Aorta (tissue), 5 donors: ENCODE measurements at regions not wholly inside any gene's neighbourhood (a gene's known extent, or its start where the extent isn't known, plus 50 kb on each side); places are given as distances from the start of the nearest gene placed in this dataset.
A peak's percentile ranks its signal among the peaks of the same experiment; 100 is the strongest.
"Not testable (repeated sequence)": the region's sequence is repeated elsewhere in the genome, so short reads cannot be mapped to it uniquely, and the experiment has no call there.

ENCODE experiments used
- ATAC-seq: fragments of 200-7000 bp; cut with Tn5 transposase; one replicate; pipeline ENCODE4 v1.9.1; 2022; ENCODE audit warnings: moderate library complexity; ENCODE audit not compliant: low FRiP score
- DNase-seq, 2 donors: peaks; one replicate each; pipeline ENCODE4 v3.0.0-alpha.2; 2020
- H3K27ac ChIP-seq, 2 donors: one replicate each; pipeline ENCODE4 v1.5.1; 2013; ENCODE audit warnings: low read length in 2 of 2, mild to moderate bottlenecking in 2 of 2, moderate library complexity in 2 of 2, control low read depth in 1 of 2, inconsistent platforms in 1 of 2, low read depth in 1 of 2
- H3K27me3 ChIP-seq, 2 donors: one replicate each; pipeline ENCODE4 v1.6.1; 2013; ENCODE audit warnings: control low read depth in 1 of 2, low read length in 1 of 2, mild to moderate bottlenecking in 1 of 2, moderate library complexity in 1 of 2; ENCODE audit not compliant: insufficient read depth in 2 of 2, control insufficient read depth in 1 of 2
- H3K36me3 ChIP-seq, 2 donors: one replicate each; pipeline ENCODE4 v1.6.1; 2013; ENCODE audit warnings: control low read depth in 1 of 2, low read length in 1 of 2, mild to moderate bottlenecking in 1 of 2; ENCODE audit not compliant: insufficient read depth in 2 of 2, control insufficient read depth in 1 of 2
- H3K4me1 ChIP-seq, 2 donors: one replicate each; pipeline ENCODE4 v1.6.1; 2013; ENCODE audit warnings: low read length in 2 of 2, control low read depth in 1 of 2, mild to moderate bottlenecking in 1 of 2, moderate library complexity in 1 of 2; ENCODE audit not compliant: insufficient read depth in 2 of 2, control insufficient read depth in 1 of 2
- H3K4me3 ChIP-seq, 2 donors: one replicate each; pipeline ENCODE4 v1.5.1; 2013; ENCODE audit warnings: low read length in 2 of 2, control low read depth in 1 of 2, mild to moderate bottlenecking in 1 of 2
- H3K9me3 ChIP-seq: one replicate; pipeline ENCODE4 v1.6.1; 2013; ENCODE audit warnings: mild to moderate bottlenecking, low read length; ENCODE audit not compliant: control insufficient read depth
- WGBS, 2 donors: extraction: QIAGEN DNeasy Blood & Tissue Kit; methylation state at CpG; one replicate each; pipeline ENCODE4 v1.1.7; 2013; 5-methylcytosine and 5-hydroxymethylcytosine counted together
- intact Hi-C, 2 donors: fragments of 100-400 bp; cut with DNase I; formaldehyde crosslinking; loops; one replicate each; pipeline versions ENCODE4 v1.14.2 to v1.15.0; 2022
- donor health status: healthy with polysubstance abuse.
- donor health status: Bipolar disorder and iron deficiency.
- donor health status: DM: no; HTN: no; CAD: no.
- donor health status: DM: no; HTN: no; CAD: no.
- donor health status: DM: yes; HTN: yes; CAD: no.

- H3K4me1 ChIP-seq, H3K27ac ChIP-seq, H3K9me3 ChIP-seq, H3K27me3 ChIP-seq, intact Hi-C loops, H3K4me3 ChIP-seq, H3K36me3 ChIP-seq, ATAC-seq: not testable (repeated sequence)
- DNase-seq, result peak; percentile 41 to 72
- 90% methylated on average over 20 of the region's 20 CpGs for WGBS, 2 donors
Measured at GRCh38 chr2:89764571-89765360, 1073.3 kb downstream of the RPIA start.

- 90 to 92% methylated on average over 5 of the region's 5 CpGs for WGBS, 2 donors
- H3K4me1 ChIP-seq, intact Hi-C loops, H3K4me3 ChIP-seq, H3K27ac ChIP-seq, H3K36me3 ChIP-seq, ATAC-seq, H3K27me3 ChIP-seq, H3K9me3 ChIP-seq: not testable (repeated sequence)
- DNase-seq, result peak; percentile 34 to 62
Measured at GRCh38 chr2:89765361-89765718, 1073.9 kb downstream of the RPIA start.

GRCh38 chr2:89766141-89766990 is 1074.9 kb downstream of the RPIA start:
- H3K9me3 ChIP-seq, H3K4me1 ChIP-seq, H3K27me3 ChIP-seq, ATAC-seq, H3K4me3 ChIP-seq, intact Hi-C loops, H3K27ac ChIP-seq, H3K36me3 ChIP-seq: not testable (repeated sequence)
- peak; percentile 34 to 74 for DNase-seq
- 85 to 86% methylated on average over 19 of the region's 19 CpGs for WGBS, 2 donors

- ATAC-seq, H3K4me1 ChIP-seq, H3K4me3 ChIP-seq, H3K9me3 ChIP-seq, H3K27ac ChIP-seq, H3K27me3 ChIP-seq, intact Hi-C loops, H3K36me3 ChIP-seq: not testable (repeated sequence)
- WGBS, 2 donors, result 80 to 83% methylated on average over 7 of the region's 7 CpGs
- peak; percentile 29 to 64 for DNase-seq
Measured at GRCh38 chr2:89767058-89767457, 1075.6 kb downstream of the RPIA start.

GRCh38 chr2:89767572-89768435 is 1076.3 kb downstream of the RPIA start:
- DNase-seq (peak; percentile 29 to 76), ATAC-seq (no peak)
- no peaks in the 10 kb centered on the region for H3K4me1 ChIP-seq
- no peak overlapping the region for H3K27ac ChIP-seq
- WGBS, 2 donors, result 8 to 10% methylated on average over 60 of the region's 60 CpGs
- H3K9me3 ChIP-seq, result peaks cover 1% of the 10 kb centered on the region
- H3K4me3 ChIP-seq, result no peak overlapping the region
- H3K27me3 ChIP-seq, result no peaks in the 10 kb centered on the region
- H3K36me3 ChIP-seq, result no peaks in the 10 kb centered on the region
- intact Hi-C loops, result no loop called here

- 80 to 82% methylated on average over 15 of the region's 15 CpGs for WGBS, 2 donors
- H3K9me3 ChIP-seq, result peaks cover 5% of the 10 kb centered on the region
Measured at GRCh38 chr2:89775885-89776284, 1084.4 kb downstream of the RPIA start.

GRCh38 chr2:89780318-89780717 is 1088.8 kb downstream of the RPIA start:
- WGBS, 2 donors, result 74% methylated on average over 15 of the region's 15 CpGs
- H3K4me3 ChIP-seq, result no peak overlapping the region
- DNase-seq, result no peak
- no peak for ATAC-seq
- H3K27me3 ChIP-seq, result no peaks in the 10 kb centered on the region
- intact Hi-C loops, result no loop called here
- H3K4me1 ChIP-seq, result no peaks in the 10 kb centered on the region
- no peak overlapping the region for H3K27ac ChIP-seq
- H3K9me3 ChIP-seq, result peaks cover 2% of the 10 kb centered on the region
- H3K36me3 ChIP-seq, result no peaks in the 10 kb centered on the region

More at GRCh38 chr2:89775885-89776284, 1084.4 kb downstream of the RPIA start:
- H3K4me3 ChIP-seq, result no peak overlapping the region
- no peak for DNase-seq
- intact Hi-C loops, result no loop called here
- no peaks in the 10 kb centered on the region for H3K4me1 ChIP-seq
- no peaks in the 10 kb centered on the region for H3K36me3 ChIP-seq
- no peak for ATAC-seq
- no peaks in the 10 kb centered on the region for H3K27me3 ChIP-seq
- no peak overlapping the region for H3K27ac ChIP-seq

- ATAC-seq (no peak), DNase-seq (no peak)
- H3K4me3 ChIP-seq, result no peak overlapping the region
- H3K9me3 ChIP-seq, result peaks cover 2% of the 10 kb centered on the region
- H3K4me1 ChIP-seq, result no peaks in the 10 kb centered on the region
- H3K27ac ChIP-seq, result no peak overlapping the region
- intact Hi-C loops, result no loop called here
- 49 to 51% methylated on average over 5 of the region's 5 CpGs for WGBS, 2 donors
- no peaks in the 10 kb centered on the region for H3K27me3 ChIP-seq
- H3K36me3 ChIP-seq, result no peaks in the 10 kb centered on the region
Measured at GRCh38 chr2:89781962-89782361, 1090.5 kb downstream of the RPIA start.
